PC-3 (cell line): ENCODE measurements at regions not wholly inside any gene's neighbourhood (a gene's known extent, or its start where the extent isn't known, plus 50 kb on each side); places are given as distances from the start of the nearest gene placed in this dataset.

Experiments used
- ATAC-seq: fragments of 200-7000 bp; cut with Tn5 transposase; 2 replicates; pipeline ENCODE4 v1.9.1; 2020; ENCODE audit warnings: mild to moderate bottlenecking, moderate library complexity
- BruUV-seq: library from RNA; stranded (reverse); fragments of 400-500 nt; replicated peaks from 2 replicates; lab custom pipeline; 2021; lab: Mats Ljungman, UMichigan
- CTCF ChIA-PET: fragments of 300-600 bp; sonication (Branson Sonifier 250); formaldehyde crosslinking; loops from one replicate; lab custom pipeline; 2022; ENCODE audit warnings: antibody characterized with exemption; lab: Charles Lee
- POLR2A ChIA-PET: fragments of 300-600 bp; sonication (Branson Sonifier 250); formaldehyde crosslinking; loops from one replicate; lab custom pipeline; 2022; ENCODE audit warnings: antibody characterized with exemption; ENCODE audit not compliant: unreplicated experiment; lab: Charles Lee
- DNase-seq: peaks from one replicate; pipeline ENCODE4 v3.0.0-alpha.2; 2015
- H2AFZ ChIP-seq: fragments of 300-600 bp; sonication (generic); 2 replicates; pipeline ENCODE4 v1.6.0; 2016; ENCODE audit warnings: antibody characterized with exemption, low read length
- H3F3A ChIP-seq: fragments of 300-600 bp; sonication (generic); one replicate; pipeline ENCODE4 v1.6.0; 2017; ENCODE audit warnings: antibody characterized with exemption, low read length, control low read depth, mild to moderate bottlenecking; ENCODE audit not compliant: unreplicated experiment
- H3K27ac ChIP-seq: fragments of 300-600 bp; sonication (generic); 2 replicates; pipeline ENCODE4 v1.5.1; 2016; ENCODE audit warnings: mild to moderate bottlenecking, low read length
- H3K27me3 ChIP-seq: fragments of 300-600 bp; sonication (generic); 2 replicates; pipeline ENCODE4 v1.6.1; 2016; ENCODE audit warnings: low read length, mixed read lengths
- H3K36me3 ChIP-seq: fragments of 300-600 bp; sonication (generic); 2 replicates; pipeline ENCODE4 v1.6.1; 2016; ENCODE audit warnings: low read depth, mixed run types, low read length, mixed read lengths
- H3K4me1 ChIP-seq: fragments of 300-600 bp; sonication (generic); 2 replicates; pipeline ENCODE4 v1.5.1; 2016; ENCODE audit warnings: low read length; ENCODE audit not compliant: insufficient read depth
- H3K4me2 ChIP-seq: fragments of 300-600 bp; sonication (generic); 2 replicates; pipeline ENCODE4 v1.6.0; 2016; ENCODE audit warnings: low read length
- H3K4me3 ChIP-seq: fragments of 300-600 bp; sonication (generic); 2 replicates; pipeline ENCODE4 v1.5.1; 2016; ENCODE audit warnings: mild to moderate bottlenecking, low read length, mixed read lengths
- H3K79me2 ChIP-seq: fragments of 300-600 bp; sonication (generic); 2 replicates; pipeline ENCODE4 v1.6.1; 2017; ENCODE audit warnings: low read length, mixed read lengths
- H3K9ac ChIP-seq: fragments of 300-600 bp; sonication (generic); 2 replicates; pipeline ENCODE4 v1.6.0; 2016; ENCODE audit warnings: mild to moderate bottlenecking, low read length
- H3K9me2 ChIP-seq: fragments of 300-600 bp; sonication (generic); replicated peaks from 2 replicates; pipeline ENCODE4 v1.6.1; 2016; ENCODE audit warnings: mixed run types, low read length, mixed read lengths
- H3K9me3 ChIP-seq: fragments of 300-600 bp; sonication (generic); 2 replicates; pipeline ENCODE4 v1.6.1; 2016; ENCODE audit warnings: low read length, mixed read lengths
- H4K20me1 ChIP-seq: fragments of 300-600 bp; sonication (generic); 2 replicates; pipeline ENCODE4 v1.6.1; 2016; ENCODE audit warnings: low read length, mixed read lengths
- CTCF ChIP-seq: fragments of 300-600 bp; sonication (generic); conservative IDR thresholded peaks from 2 replicates; pipeline ENCODE4 v1.5.1; 2017; ENCODE audit warnings: antibody characterized with exemption, low read depth, mild to moderate bottlenecking, low read length
- EZH2 ChIP-seq: fragments of 300-600 bp; sonication (generic); IDR thresholded peaks from one replicate; pipeline ENCODE4 v1.6.1; 2017; ENCODE audit warnings: antibody characterized with exemption, mild to moderate bottlenecking, low read length; ENCODE audit not compliant: unreplicated experiment
- EZH2phosphoT487 ChIP-seq: fragments of 300-600 bp; sonication (generic); IDR thresholded peaks from 2 replicates; pipeline ENCODE4 v1.6.1; 2018; ENCODE audit warnings: mild to moderate bottlenecking, antibody characterized with exemption, low read length, borderline replicate concordance
- intact Hi-C: fragments of 100-400 bp; cut with micrococcal nuclease; formaldehyde crosslinking; loops from 2 replicates; pipeline ENCODE4 v1.9.0; 2023

GRCh38 chr4:81919223-81919622, 447.5 kb upstream of the RASGEF1B start:
- no peak overlapping the region for H3K4me2 ChIP-seq
- TF ChIP-seq EZH2phosphoT487 (no peak), CTCF (peak; percentile 35; the same call in 1 of the 2 replicates)
- no peaks in the 10 kb centered on the region for H3F3A ChIP-seq
- DNase-seq (peak; percentile 22), ATAC-seq (peak; percentile 51; the same call in 1 of the 2 replicates)
- no peaks in the 10 kb centered on the region for H3K9me3 ChIP-seq
- peaks cover 6% of the 10 kb centered on the region; the same call in 1 of the 2 replicates for H3K27me3 ChIP-seq
- H3K4me3 ChIP-seq = no peak overlapping the region
- CTCF ChIA-PET = no interaction called here
- intact Hi-C loops = no loop called here
- no peaks in the 10 kb centered on the region for H3K4me1 ChIP-seq
- POLR2A ChIA-PET = no interaction called here
- H4K20me1 ChIP-seq = no peaks in the 10 kb centered on the region
- no peak overlapping the region for H3K27ac ChIP-seq
- BruUV-seq = no TSS peak
- H3K9me2 ChIP-seq = no peaks in the 10 kb centered on the region
- no peaks in the 10 kb centered on the region for H3K36me3 ChIP-seq
- H3K9ac ChIP-seq = no peak overlapping the region
- H2AFZ ChIP-seq = no peak overlapping the region
- H3K79me2 ChIP-seq = no peaks in the 10 kb centered on the region

- H3K9ac ChIP-seq = no peak overlapping the region
- POLR2A ChIA-PET = no interaction called here
- no peaks in the 10 kb centered on the region for H4K20me1 ChIP-seq
- ATAC-seq (no peak), DNase-seq (no peak)
- BruUV-seq = no TSS peak
- no peaks in the 10 kb centered on the region for H3K9me2 ChIP-seq
- no peak overlapping the region for H2AFZ ChIP-seq
- no peak overlapping the region for H3K27ac ChIP-seq
- no peaks in the 10 kb centered on the region for H3K36me3 ChIP-seq
- no peaks in the 10 kb centered on the region for H3K4me1 ChIP-seq
- CTCF ChIA-PET = no interaction called here
- peaks cover 10% of the 10 kb centered on the region for H3K27me3 ChIP-seq
- no peaks in the 10 kb centered on the region for H3F3A ChIP-seq
- intact Hi-C loops = no loop called here
- no peaks in the 10 kb centered on the region for H3K9me3 ChIP-seq
- TF ChIP-seq CTCF (no peak), EZH2 (no peak), EZH2phosphoT487 (no peak)
- no peak overlapping the region for H3K4me2 ChIP-seq
- no peaks in the 10 kb centered on the region for H3K79me2 ChIP-seq
- no peak overlapping the region for H3K4me3 ChIP-seq
Measured at GRCh38 chr4:81915430-81915829, 443.7 kb upstream of the RASGEF1B start.

- no peaks in the 10 kb centered on the region for H3K79me2 ChIP-seq
- H2AFZ ChIP-seq = no peak overlapping the region
- H3K27ac ChIP-seq = no peak overlapping the region
- H4K20me1 ChIP-seq = no peaks in the 10 kb centered on the region
- H3K4me1 ChIP-seq = no peaks in the 10 kb centered on the region
- H3K9ac ChIP-seq = no peak overlapping the region
- CTCF ChIA-PET = no interaction called here
- H3K9me3 ChIP-seq = no peaks in the 10 kb centered on the region
- H3K36me3 ChIP-seq = no peaks in the 10 kb centered on the region
- H3F3A ChIP-seq = no peaks in the 10 kb centered on the region
- no peak for ATAC-seq
- H3K27me3 ChIP-seq = peaks cover 11% of the 10 kb centered on the region
- BruUV-seq = no TSS peak
- no peaks in the 10 kb centered on the region for H3K9me2 ChIP-seq
- intact Hi-C loops = no loop called here
- no peak for DNase-seq
- no peak overlapping the region for H3K4me3 ChIP-seq
- H3K4me2 ChIP-seq = no peak overlapping the region
- POLR2A ChIA-PET = no interaction called here
- TF ChIP-seq EZH2 = no peak
- TF ChIP-seq EZH2phosphoT487 = no peak
- no peak for TF ChIP-seq CTCF
Measured at GRCh38 chr4:81914623-81915022, 442.9 kb upstream of the RASGEF1B start.
